ENCODE measurements at regions not wholly inside any gene's neighbourhood (a gene's known extent, or its start where the extent isn't known, plus 50 kb on each side); places are given as distances from the start of the nearest gene placed in this dataset.

GRCh38 chr15:36491912-36492311 is 87.5 kb upstream of the CDIN1 start:
- TF ChIP-seq CTCF (IDR thresholded peaks at IDR 0.05; ENCODE audit: insufficient read depth, low read depth, low read length) (no peak), EZH2 (IDR thresholded peaks at IDR 0.05; ENCODE audit: insufficient read depth, low read length) (no peak)

All from astrocyte (in vitro differentiated cells and primary cell).